IPS-11a (cell line): ENCODE measurements at regions not wholly inside any gene's neighbourhood (a gene's known extent, or its start where the extent isn't known, plus 50 kb on each side); places are given as distances from the start of the nearest gene placed in this dataset.
"Not testable (repeated sequence)": the region's sequence is repeated elsewhere in the genome, so short reads cannot be mapped to it uniquely, and the experiment has no call there.

Source experiments
- H3K4me3 ChIP-seq: one replicate; pipeline ENCODE4 v1.5.1; 2013; ENCODE audit warnings: low read depth, low read length, control low read depth

DNA sequence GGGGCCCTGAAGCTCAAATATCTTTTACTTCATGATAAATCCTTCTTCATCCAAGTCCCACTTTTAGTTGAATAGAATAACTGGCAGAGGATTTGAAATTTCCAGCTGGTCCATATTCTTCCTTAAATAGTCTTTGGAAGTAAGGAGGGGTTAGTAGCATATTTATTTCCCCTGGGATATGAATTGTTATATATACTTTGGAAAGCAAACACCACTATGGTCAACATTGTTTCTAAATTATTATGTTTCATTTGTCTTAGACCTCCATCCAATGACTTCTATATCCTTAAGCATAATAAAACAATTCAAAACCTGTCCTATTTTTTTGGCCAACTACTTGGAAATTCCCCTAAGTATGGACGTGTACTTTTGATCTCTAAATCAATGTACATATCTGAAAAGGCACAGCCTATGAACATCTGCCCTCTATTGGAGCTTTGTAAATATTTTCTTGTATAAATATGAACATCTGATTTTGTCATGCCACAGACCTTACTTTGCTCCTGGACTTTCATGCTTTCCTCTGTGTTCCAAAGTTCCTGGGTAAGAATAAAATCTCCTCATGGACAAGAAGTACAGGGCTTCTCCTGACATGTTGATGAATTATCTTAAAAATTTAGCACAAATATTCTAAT, 1212.0 kb downstream of the GALC start:
- no peak overlapping the region for H3K4me3 ChIP-seq

DNA sequence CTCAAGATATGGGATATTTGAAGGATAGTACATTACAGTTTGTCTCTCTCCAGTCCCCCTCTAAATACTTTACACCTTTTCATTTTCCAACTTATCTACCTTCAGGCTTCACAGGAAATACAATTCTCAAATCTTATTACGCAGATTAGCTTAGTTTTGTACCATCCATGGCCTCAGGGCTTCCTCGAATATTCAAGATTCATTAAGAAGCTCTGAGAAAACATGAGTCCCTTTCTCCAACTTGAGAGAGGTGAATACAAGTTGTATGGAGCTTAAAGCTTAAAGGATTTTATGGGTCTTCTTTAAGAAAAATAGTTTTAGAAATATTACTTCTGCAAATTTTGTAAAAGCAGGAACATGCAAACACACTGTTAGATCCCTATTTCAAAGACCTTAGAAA, 1212.5 kb downstream of the GALC start:
- no peak overlapping the region for H3K4me3 ChIP-seq

DNA sequence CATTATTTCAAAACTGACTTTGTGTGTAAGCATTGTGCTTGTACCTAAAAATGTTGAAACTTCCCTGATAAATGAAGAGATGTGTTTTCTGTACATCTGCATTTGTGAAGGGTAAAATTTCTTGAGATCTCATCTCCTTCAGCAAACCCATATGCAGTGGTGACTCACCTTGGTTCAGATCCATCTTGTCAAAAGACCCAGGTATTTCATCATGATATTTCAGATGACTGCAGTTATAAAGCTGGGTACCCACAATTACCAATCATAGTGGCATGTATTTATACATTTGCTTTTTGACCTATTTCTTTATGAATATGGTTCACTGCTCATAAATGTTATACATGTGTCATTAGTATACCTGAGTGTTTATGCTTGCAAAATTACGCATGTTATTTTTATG, 1213.6 kb downstream of the GALC start:
- H3K4me3 ChIP-seq, result no peak overlapping the region

DNA sequence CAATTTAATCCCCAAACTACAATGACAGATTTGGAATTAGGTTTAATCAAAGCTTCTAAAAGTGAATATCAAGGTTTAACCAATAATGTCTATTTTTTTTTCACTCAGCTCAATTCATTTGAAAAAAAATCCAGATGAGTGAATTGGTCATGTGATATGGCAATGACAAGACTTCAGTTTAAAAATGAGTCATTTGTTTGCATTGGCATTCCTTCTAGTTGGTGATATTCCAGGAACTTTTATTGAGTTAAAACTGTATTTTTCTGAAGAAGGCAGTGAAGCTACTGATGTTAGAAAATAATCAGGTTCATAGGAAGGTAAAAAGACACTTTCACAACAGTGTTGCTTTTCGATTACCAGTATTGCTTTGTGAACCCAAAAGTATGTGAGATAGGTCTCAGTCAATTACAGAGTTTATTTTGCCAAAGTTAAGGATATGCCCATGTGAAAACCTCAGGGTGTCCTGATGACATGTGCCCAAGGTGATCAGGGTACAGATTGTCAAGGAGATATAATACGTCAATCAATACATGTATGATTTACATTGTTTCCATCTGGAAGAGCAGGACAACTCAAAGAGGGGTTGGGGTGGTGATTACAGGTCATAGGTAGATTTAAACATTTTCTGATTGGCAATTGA, 1214.9 kb downstream of the GALC start:
- H3K4me3 ChIP-seq, result no peak overlapping the region

DNA sequence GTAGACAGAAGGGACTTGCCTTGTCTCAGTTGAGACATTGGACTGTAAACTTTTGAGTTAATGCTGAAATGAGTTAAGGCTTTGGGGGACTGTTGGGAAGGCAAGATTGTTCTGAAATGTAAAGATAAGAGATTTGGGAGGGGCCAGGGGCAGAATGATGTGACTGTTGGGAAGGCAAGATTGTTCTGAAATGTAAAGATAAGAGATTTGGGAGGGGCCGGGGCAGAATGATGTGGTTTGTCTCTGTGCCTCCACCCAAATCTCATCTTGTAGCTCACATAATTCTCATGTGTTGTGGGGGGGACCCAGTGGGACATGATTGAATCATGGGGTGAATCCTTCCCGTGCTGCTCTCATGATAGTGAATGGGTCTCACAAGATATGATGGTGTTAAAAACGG, 1217.1 kb downstream of the GALC start:
- H3K4me3 ChIP-seq, result not testable (repeated sequence)

DNA sequence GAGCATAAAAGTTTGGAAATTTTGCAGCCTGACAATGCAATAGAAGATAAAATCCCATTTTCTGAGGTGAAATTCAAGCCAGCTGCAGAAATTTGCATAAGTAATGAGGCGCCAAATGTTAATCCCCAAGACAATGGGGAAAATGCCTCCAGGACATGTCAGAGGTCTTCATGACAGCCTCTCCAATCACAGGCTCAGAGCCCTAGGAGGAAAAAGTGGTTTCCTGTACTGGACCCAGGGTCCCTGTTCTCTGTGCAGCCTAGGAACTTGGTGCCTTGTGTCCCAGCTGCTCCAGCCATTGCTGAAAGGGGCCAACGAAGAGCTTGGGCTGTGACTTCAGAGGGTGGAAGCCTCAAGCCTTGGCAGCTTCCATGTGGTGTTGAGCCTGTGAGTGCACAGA, 1218.1 kb downstream of the GALC start:
- H3K4me3 ChIP-seq, result no peak overlapping the region

DNA sequence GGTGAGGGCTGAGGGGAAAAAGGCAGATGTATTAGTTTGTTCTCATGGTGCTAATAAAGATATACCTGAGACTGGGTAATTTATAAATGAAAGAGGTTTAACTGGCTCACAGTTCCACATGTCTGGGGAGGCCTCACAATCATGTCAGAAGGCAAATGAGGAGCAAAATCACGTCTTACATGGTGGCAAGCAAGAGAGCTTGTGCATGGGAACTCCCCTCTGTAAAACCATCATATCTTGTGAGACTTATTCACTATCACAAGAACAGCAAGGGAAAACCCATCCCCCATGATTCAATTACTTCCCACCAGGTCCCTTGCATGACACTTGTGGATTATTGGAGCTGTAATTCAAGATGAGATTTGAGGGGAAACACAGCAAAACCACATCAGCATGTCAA, 1220.9 kb downstream of the GALC start:
- H3K4me3 ChIP-seq, result no peak overlapping the region

DNA sequence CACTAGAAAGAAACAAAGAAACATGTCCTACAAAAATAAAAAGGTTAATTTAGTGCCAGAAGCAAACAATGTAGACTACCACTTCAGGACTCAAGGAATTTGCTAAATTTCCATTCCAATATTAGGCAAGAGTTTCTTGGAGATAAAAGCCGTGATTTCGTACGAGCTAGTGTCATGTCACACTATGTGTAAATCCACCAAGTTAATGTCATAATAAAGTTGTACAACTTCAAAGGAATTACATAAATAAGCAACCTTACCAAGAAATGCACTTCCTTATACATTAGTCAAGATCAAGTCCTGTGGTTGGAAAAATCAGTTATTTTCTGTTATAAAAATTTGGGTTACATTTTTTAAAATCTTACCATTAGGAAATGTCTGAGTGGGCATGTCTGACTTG, 1222.8 kb downstream of the GALC start:
- no peak overlapping the region for H3K4me3 ChIP-seq

DNA sequence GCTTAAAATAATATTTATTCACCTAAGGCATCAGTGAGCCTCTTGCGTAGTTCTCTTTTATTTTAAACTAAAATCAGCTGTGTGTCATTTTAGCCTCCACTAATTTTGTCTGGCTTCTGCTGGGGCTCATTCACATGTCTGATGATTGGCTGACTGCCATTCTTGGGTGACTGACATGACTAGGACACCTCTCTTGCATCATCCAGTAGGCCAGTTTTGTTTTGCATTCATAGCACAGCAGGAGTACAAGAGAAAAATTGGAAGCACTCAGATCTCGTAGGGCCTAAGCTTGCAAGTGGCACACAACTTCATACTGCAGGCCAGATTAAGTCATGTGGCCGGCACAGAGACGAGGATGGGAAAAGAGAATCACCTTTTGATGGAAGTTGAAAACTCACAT, 1226.5 kb downstream of the GALC start:
- H3K4me3 ChIP-seq, result no peak overlapping the region

DNA sequence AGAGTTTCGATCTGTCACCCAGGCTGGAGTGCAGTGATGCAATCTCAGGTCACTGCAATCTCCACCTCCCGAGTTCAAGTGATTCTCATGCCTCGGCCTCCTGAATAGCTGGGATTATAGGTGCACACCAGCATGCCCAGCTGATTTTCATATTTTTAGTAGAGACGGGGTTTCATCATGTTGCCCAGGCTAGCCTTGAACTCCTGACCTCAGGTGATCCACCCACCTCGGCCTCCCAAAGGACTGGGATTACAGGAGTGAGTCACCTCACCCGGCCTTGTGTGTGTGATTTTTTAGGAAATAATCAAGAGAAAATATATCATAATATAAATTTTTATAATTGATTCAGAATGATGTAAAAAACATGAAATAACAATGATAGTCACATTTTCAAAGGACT, 1231.4 kb downstream of the GALC start:
- no peak overlapping the region for H3K4me3 ChIP-seq

DNA sequence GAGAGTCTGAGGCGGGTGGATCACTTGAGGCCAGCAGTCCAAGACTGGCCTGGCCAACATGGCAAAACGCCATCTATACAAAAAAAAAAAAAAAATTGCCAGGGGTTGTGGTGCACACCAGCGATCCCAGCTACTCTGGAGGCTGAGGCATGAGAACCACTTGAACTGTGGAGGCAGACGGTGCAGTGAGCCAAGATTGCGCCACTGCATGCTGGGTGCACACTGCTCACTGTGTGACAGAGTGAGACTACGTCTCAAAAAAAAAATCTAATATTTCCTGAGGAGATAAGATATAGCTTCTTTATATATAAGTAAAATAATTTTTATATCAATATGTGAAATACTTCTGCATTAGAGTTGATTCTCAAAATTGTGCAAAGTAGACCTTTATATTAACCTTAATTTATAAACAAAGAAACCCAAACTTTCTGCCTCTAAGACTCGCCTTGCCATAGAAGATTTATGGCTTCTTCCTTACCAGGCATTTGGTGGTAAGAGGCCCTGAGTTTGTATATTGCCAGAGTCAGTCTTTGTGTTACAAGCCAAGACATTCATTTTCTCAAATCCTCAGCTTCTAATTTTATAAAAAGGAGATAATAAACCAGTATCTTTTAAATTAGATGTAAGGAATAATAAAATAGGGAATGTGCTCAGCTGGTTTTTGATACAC, 1226.7 kb downstream of the FLRT2 start:
- no peak overlapping the region for H3K4me3 ChIP-seq

DNA sequence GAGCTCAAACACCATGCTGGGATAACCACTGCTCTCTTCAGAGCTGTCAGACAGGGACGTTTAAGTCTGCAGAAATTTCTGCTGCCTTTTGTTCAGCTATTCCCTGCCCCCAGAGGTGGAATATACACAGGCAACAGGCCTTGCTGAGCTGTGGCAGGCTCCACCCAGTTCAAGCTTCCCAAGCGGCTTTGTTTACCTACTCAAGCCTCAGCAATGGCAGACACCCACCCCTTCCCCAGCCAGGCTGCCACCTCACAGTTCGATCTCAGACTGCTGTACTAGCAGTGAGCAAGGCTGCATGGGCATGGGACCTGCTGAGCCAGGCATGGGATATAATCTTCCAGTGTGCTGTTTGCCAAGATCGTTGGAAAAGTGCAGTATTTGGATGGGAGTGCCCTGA, 1220.5 kb downstream of the FLRT2 start:
- H3K4me3 ChIP-seq, result not testable (repeated sequence)

DNA sequence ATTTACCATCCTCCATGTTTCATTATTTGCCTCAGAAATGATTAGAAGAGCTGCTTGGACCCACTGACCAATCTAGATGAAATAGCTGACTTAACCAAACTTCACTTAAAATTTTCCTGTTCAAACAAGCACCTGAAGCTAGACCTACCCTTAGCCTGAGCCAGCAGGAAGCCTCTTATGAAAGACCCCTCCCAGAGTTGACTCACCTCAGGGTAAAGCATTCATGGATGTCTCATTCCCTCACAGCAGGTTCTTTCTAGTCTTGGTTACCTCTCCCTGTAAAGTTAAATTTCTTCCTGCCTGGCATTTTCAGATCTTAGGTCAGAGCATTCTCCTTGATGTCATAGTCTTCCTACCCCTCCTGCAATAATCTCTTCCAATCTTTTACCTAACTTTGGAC, 1209.8 kb downstream of the FLRT2 start:
- H3K4me3 ChIP-seq, result no peak overlapping the region

DNA sequence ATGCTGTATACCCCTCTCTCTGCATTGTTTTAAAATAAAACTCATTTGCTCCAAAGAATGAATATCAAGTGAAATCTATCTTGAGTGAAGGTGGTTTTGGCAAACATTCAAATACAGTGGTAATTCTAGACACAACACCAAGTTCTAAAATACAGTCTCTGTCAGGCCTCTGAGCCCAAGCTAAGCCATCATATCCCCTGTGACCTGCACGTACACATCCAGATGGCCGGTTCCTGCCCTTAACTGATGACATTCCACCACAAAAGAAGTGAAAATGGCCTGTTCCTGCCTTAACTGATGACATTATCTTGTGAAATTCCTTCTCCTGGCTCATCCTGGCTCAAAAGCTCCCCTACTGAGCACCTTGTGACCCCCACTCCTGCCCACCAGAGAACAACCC, 1201.5 kb downstream of the FLRT2 start:
- not testable (repeated sequence) for H3K4me3 ChIP-seq

DNA sequence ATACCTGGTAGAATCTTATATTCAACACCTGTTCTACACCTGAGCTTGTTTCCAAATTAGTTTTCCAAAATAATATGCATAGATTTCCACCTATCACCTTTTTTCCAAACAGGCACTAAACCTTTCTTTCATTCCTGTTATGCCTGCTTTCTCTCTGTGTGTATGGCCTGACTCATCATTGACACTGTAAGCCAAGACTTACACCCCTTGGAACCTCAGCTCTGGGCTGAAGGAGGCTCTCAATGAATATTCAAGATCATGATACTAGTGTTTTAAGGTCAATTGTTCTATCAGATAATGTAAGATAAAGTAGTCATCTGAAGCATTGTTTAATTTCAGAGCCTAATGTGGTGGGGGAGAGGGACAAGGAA, 1193.3 kb downstream of the FLRT2 start:
- H3K4me3 ChIP-seq, result no peak overlapping the region

DNA sequence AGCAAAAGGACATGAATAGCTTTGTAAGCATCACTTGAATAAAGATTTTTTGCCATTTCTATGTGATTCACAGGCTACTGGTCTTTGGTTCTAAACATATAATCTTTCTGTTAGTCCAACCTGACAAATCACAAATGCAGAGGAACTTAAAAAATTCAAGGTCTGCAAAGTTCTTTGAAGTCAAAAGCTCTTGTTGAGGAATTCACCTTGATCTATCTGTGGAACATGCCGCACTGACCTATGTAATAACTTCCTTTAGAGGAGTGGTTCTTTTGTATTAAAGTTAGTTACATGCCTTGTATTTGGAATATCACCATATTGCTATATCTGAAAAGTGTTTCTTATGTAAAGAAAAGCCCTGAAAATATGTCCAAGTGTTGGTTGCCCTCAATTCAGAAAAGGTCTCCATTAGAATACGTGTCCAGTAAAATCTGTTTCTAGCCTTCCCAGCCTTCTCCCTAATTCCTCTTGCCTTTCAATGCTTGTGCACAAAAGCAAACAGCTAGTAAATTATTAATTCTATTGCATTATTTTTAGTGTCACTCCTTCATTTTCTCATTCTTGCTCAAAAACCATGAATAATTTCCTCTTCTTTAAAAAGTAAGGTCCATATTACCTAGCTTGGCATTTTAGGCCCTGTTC, 1192.8 kb downstream of the FLRT2 start:
- H3K4me3 ChIP-seq, result no peak overlapping the region

DNA sequence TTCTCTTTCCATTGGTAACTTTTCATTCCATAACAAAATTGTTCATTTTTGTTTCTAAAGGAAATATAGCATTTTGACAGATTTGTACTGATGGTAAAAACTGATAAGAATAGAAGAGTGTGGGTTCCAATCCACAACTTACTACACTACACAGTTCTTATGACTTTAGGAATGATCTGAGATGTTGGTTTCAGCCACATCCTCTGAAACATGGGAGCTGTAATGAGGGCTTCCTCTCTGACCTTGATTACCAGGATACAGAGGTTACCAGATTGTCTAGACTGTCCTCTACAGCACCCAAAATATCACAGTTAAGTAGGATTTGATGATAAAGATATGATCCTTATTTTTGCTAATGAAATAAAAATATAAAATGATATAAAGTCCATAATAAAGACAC, 1184.6 kb downstream of the FLRT2 start:
- H3K4me3 ChIP-seq, result no peak overlapping the region

DNA sequence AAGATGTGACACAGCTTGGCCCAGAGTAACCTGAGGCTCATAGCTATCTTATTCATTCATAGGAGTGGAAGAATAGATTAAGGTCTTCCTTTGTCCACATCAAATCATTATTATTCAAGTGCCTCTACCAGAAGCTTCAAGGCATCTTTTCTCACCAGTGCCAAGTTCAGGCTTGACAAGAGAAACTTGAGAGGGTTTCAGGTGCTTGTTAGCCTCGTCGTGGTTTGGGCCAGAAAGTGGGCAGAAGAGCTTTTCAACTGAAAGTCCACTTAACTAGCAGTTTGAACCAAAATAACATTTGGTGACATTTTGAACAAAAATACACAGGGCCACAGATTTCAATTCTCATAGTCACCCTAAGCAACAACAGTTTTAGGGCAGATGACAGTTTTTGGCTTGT, 1184.2 kb downstream of the FLRT2 start:
- no peak overlapping the region for H3K4me3 ChIP-seq

DNA sequence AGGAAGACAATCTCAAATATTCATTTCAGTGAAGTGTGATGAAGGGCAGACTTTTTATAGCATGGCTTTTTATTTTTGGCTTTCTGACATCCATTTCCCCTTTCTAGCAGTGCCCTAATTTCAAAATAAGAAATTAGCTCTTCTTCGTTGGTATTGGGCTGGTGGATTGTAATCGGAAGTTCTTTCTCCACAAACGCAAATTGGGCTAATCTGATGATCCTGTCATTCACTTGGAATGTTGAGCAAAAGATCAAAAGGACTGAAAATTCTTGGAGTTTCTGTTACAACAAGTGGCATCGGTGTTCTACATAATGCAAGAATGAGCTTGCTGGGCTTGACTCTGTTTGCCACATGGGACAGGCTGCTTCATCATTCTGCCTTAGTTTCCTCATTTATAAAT, 1182.8 kb downstream of the FLRT2 start:
- no peak overlapping the region for H3K4me3 ChIP-seq

DNA sequence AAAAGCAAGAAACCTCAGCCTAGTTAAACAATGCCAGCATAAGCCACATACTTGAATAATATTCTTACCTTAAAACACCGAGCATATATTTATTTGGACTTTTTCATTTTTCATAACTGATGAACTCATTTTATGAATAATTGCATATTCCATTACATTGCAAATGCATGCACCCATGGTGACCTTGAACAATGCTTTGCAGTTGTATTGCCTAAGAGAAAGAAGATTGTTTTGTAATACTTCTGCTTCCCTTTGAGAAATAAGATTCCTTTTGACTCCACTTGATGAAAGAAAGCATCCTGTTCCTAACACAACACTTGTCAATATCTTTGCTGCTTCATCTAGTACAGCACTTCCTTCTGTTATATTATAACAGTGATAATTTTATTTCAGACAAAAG, 1182.2 kb downstream of the FLRT2 start:
- H3K4me3 ChIP-seq, result no peak overlapping the region

DNA sequence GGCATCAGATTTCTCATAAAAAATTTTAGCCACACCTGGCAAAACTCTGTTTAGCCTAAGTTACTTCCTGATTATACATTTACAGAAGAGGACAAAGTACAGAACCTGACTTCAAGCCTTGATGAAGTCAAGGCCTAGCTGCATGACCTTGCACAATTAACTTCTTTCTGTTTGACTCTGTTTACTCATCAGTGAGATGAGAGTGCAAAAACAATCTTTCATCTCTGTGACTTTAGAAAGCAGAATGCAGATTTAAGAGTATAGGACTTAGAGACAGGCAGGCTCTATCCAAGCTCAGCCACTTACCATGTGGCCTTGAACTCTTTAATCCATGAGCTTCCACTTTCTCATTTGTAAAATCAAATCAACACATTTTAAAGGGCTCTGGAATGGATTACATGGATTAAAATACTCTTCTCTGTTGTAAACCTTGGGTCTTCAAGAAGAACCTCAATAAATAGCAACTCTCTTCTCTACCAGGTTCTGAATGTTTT, 1178.9 kb downstream of the FLRT2 start:
- H3K4me3 ChIP-seq, result no peak overlapping the region

DNA sequence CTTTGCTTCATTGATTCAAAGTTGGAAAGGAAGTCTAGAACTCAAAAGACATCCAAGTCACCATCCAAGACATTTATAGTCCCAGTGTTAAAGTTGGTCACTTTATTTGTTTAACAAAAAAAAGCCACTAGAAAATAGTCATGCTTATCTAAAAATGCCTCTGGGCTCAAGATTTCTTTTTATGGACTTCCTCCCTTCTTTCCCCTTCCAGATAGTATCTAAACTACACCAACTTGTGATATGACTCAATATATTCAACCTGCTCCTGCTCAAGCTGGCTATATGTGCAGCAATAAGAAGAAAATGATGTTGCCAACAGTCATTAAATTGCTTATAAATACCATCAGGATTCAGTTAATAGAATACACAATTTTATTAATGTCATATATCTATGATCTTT, 1177.1 kb downstream of the FLRT2 start:
- H3K4me3 ChIP-seq, result no peak overlapping the region
